HL-60 (cell line): ENCODE measurements at regions not wholly inside any gene's neighbourhood (a gene's known extent, or its start where the extent isn't known, plus 50 kb on each side); places are given as distances from the start of the nearest gene placed in this dataset.

Experiments
- CTCF ChIP-seq: IDR thresholded peaks from one replicate; pipeline ENCODE4 v1.5.1; 2011; ENCODE audit warnings: low read length, control low read depth, inconsistent platforms; ENCODE audit not compliant: insufficient read depth
- GABPA ChIP-seq: IDR thresholded peaks from 2 replicates; pipeline ENCODE4 v1.6.1; 2012; ENCODE audit warnings: low read depth
- POLR2AphosphoS5 ChIP-seq: IDR thresholded peaks from 2 replicates; pipeline ENCODE4 v1.6.1; 2012; ENCODE audit warnings: low read depth
- REST ChIP-seq: IDR thresholded peaks from 2 replicates; pipeline ENCODE4 v1.6.1; 2012; ENCODE audit warnings: low read depth; ENCODE audit not compliant: insufficient replicate concordance

- no peak for TF ChIP-seq CTCF
- no peak for TF ChIP-seq REST
- TF ChIP-seq POLR2AphosphoS5: no peak
- no peak for TF ChIP-seq GABPA
Measured at GRCh38 chr7:68671671-68672070, 926.6 kb upstream of the AUTS2 start.
